GM18909 (cell line): ENCODE measurements at regions not wholly inside any gene's neighbourhood (a gene's known extent, or its start where the extent isn't known, plus 50 kb on each side); places are given as distances from the start of the nearest gene placed in this dataset.
"Not testable (repeated sequence)": the region's sequence is repeated elsewhere in the genome, so short reads cannot be mapped to it uniquely, and the experiment has no call there.

Source experiments
- ATAC-seq: cut with Tn5 transposase; IDR thresholded peaks from one replicate; pipeline ENCODE4 v1.9.1; 2021; ENCODE audit warnings: mild to moderate bottlenecking; ENCODE audit not compliant: unreplicated experiment, poor library complexity

DNA sequence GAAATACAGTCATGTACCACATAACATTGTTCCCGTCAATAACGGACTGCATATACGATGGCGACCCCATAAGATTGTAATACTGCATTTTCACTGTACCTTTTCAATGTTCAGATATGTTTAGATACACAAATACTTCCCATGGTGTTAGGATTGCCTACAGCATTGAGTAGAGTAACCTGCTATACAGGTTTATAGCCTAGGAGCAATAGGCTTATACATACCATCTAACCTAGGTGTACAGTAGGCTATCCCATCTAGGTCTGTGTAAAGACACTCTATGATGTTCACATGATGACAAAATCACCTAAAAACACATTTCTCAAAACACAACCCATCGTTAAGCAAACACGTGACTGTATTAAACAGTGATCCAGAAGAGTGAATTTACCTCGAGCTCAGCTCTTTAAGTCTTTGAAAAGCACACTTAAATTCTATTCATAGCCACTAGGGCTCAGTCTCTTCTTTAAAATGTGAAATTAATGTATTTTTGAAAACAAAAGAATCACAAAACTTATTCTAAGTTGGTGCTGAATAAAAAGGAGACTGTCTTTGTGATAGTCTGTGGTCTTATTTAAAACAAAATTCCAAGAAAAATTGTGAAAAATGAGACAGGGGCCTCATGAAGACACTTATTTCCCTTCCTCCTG, 239.1 kb upstream of the ARID2 start:
- ATAC-seq, result no peak

DNA sequence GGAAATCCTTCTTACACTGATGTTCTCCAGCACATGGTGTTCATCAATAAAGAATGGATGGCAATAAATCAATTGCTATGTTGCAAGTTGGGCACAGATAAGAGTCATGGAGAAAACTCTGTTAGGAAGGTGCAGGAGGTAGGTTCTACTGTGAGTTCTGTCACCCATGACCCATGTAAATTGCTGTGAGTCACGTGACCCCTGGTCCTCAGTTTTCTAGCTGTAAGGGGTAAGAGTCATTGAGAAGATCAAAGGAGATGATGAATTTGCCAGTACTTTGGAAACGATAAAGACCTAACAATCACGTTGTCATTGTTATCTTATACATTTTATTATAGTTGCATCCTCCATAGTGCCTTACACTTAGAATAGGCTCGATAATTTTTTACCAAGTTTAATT, 235.2 kb upstream of the ARID2 start:
- ATAC-seq, result no peak

DNA sequence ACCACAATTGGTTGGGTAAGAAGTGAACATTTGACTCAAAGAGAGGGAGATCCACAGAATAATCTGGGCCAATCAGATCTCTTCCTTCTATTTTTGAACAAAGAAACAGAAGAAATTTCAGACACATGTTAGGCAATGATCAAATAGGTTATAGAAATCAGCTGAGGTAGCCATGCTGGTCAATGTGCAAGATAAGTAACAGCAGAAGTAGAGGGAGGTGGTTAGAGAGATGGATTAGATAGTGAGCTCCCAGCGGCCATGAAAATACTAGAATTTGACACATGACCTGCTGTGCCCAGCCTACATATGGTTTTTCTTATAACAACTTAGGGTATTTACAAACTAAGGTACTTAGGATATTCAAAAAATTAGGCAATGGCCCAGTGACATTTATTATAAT, 230.9 kb upstream of the ARID2 start:
- ATAC-seq, result no peak

GRCh38 chr12:45502481-45503128, 226.9 kb upstream of the ARID2 start:
- no peak for ATAC-seq

- ATAC-seq, result no peak
Measured at GRCh38 chr12:45503899-45504298, 225.6 kb upstream of the ARID2 start.

DNA sequence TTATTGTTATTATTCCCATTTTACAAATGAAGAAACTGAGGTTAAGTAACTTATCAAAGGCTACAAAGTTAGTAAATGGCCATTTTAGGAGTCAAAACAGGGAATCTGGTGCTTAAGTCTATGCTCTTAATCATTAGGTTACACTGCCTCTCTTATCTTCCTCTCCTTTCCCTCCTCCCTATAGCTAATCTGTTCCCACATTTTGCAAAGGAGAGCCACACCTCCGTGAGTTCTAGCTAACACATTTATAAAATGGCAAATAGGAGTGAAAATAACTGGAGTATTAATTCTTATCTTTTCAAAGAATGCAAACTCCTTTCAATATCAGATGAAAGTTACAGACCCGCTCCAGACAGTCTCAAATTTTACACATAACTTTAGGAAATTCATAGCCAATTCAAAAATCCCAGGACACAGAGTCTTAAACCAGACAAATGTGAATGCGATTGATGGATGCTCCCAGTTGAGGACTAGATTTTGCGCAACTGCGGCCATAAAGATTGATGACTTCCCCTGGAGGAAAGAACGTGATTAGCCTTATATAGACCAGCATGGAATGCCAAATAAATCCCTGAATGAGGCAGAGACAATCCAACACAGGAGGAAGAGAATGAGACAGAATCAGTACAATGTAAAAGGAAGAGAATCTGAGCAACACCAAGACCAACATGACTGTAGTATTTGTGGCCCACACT, 225.0 kb upstream of the ARID2 start:
- no peak for ATAC-seq

- peak; percentile 80 for ATAC-seq
Measured at GRCh38 chr12:45509187-45509586, 220.3 kb upstream of the ARID2 start.

DNA sequence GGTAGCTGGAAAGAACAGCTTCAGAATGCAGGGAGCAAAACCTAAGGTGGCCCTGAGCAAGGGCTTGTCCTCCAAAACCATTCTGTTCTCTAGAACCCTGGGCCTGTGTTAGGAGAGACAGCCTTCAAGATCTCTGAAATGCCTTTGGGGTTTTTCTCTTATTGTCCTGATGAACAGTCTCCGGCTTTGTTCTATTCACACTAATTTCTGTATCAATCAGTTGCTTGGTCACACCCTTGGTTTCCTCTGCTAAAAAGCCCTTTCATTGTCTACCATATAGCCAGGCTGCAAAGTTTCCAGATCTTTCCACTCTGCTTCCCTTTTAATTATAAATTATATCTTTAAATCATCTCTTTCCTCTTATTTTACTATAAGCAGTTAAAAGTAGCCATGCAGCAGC, 219.9 kb upstream of the ARID2 start:
- no peak for ATAC-seq

DNA sequence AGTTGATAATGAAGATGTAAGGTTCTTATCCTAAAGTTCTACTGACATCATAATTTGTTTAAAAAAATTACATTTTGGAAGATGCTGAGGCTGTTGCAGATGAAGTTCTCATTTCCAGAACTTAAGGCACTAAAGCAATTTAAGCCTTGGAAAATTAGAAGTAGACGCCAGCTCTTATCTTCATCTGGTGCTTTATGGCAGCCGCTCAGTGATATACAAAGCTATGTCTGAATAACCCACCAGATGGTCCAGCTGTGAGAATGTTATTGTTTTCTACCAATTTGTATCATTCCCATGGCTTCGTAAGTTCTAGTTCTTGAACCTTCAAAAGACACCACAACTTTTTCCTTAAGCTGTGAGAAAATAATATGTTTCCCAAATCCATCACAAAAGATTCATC, 212.1 kb upstream of the ARID2 start:
- ATAC-seq, result no peak

DNA sequence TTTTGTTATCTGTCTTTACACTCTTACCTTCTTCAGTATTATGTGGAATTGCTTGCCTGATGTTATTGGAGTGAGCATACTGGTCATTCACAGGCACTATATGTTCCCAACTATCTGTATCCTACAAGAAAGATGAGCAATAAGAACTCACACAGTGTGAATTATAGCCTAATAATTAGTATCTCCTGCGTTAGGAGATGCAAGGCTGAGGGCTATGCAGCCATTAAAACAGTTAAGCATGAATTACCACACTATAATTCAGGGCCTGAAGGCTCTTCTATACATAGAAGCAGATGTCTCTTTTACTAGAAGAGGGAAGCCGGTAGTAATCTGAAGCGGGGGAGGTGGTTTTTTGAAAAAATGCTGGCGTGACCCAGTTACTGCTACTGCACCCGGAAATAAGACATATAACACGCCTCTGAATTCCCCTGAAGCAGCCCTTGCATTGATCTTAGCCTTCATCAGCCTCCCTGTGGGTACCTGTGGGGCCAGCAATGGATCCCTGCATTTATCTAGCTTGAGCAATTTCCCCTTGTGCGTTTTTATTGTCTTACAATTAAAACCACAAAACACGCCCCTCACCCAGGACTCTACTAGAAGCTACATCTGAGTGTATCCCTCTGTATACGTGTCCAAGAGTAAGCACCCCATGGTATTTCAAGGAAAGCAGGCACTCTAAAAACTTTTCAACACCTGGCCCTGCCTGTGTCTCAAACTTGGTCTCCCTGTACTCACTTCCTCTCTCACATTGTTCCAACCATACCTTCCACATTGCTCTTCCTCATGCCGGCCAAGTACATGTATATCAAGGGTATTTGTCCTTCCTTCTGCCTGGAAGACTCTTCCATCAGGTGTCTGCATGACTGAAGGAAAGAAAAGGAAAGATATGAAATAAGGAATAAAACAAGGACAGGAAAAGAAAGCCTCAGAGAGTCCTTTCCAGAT, 210.9 kb upstream of the ARID2 start:
- ATAC-seq, result peak; percentile 56

DNA sequence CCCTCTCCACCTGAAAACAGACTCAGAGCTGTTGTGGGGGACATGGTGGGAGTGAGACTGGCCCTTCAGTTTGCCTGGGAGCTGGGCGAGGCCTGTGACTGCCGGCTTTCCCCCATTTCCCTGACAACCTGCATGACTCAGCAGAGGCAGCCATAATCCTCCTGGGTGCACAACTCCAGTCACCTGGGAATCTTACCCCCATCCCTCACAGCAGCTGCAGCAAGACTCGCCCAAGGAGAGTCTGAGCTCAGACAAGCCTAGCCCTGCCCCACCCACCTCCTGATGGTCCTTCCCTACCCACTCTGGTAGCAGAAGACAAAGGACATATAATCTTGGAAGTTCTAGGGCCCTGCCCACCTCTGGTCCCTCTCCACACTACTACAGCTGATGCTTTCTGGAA, 207.3 kb upstream of the ARID2 start:
- ATAC-seq, result no peak

DNA sequence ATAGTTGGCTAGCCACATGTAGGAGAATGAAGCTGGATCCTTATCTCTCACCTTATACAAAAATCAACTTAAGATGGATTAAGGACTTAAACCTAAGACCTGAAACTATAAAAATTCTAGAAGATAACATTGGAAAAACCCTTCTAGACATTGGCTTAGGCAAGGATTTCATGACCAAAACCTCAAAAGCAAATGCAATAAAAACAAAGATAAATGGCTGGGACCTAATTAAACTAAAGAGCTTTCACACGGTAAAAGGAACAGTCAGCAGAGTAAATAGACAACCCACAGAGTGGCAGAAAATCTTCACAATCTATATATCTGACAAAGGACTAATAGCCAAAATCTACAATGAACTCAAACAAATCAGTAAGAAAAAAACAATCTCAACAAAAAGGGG, 202.7 kb upstream of the ARID2 start:
- not testable (repeated sequence) for ATAC-seq

DNA sequence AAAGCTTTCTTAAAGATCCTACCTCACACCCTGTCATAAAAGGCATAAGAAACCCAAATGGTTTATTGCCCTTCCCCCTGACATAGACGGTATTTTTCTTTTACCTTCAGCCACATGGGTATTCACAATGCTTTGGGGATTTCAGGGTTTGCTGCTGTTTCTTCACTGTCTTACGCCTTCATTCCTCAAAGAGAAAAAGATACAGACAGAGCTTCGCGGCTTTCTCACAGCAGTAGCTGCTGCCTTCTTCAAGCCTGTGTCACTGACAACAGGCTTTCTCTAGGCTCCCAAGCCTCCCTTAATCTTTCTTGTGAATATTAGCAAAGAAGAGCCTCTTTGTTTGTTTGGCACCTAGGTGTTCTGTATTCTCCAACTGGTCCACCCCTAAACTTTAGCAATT, 197.4 kb upstream of the ARID2 start:
- no peak for ATAC-seq

DNA sequence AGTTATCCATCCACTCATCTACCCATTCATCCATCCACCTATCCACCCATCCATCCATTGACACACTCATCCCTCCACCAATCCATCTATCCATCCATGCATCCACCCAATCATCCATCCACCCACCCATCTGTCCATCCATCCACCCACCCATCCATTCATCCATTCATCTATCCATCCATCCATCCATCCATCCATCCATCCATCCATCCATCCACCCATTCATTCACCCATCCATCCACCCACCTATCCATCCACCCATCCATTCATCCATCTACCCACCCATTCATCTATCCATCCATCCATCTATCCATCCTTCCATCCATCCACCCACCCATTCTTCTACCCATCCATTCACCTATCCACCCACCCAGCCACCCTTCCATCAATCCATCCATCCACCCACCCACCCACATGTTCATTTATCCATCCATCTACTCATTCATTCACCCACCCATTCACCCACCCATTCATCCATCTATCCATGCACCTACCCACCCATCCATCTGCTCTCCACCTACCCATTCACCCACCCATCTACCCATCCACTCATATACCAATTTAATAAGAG, 193.8 kb upstream of the ARID2 start:
- ATAC-seq, result no peak

- no peak for ATAC-seq
Measured at GRCh38 chr12:45536284-45536683, 193.2 kb upstream of the ARID2 start.

GRCh38 chr12:45540661-45541341, 188.7 kb upstream of the ARID2 start:
- ATAC-seq, result no peak

DNA sequence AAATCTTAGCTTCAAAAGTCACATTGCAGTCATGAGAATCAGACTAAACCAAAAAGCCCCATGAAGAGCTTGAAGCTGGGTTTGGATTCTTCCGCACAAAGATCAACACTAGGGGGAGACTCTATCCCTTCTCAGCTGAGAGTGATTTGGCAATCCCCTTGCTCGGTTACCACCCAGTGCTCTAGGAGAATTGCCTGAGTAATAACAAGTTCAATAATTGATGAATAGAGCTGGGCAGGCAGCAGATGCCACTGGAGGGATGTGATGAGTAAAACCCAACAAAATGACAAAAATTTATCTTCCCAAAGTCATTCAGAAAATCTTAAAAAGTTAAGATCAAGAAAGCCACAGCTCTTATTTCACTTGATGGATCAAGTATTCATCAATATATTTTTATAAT, 185.6 kb upstream of the ARID2 start:
- ATAC-seq, result peak; percentile 92

DNA sequence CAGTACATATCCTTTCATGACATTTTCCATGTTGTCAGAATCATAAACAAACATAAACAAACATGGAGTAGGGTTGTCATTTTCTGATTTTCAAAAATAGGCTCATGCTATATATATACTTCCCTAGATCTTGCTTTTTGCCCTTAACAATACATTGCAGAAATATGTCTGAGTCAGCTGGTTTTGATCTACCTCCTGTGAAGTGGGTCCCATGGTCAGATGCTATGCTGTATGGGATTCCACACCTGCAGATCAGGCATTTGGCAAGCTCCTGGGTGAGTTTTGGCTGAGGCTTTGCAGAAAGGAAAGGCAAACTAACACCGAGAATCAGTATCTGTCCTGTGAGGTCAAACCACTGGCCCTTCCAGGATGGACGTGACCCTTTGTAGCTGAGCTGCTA, 183.0 kb upstream of the ARID2 start:
- ATAC-seq, result no peak

DNA sequence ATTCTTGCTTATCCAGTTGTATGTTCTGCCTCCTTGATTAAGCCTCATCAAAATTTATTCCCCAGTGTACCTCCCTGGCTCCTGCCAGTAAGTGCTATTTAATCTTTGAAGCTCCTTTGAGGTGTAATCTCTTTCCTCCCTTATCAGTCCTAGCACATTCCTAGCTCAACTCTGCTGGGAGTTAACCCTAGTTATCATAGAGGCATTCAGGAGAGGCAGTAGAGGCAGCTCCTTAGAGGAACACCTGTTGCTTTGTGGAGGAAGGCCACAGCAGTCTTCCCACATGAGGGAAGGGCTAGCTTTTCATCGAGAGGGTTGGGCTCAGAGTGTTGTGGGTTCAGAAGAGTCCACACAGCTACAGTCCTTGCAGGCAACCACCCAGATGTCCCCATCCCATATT, 182.4 kb upstream of the ARID2 start:
- no peak for ATAC-seq

DNA sequence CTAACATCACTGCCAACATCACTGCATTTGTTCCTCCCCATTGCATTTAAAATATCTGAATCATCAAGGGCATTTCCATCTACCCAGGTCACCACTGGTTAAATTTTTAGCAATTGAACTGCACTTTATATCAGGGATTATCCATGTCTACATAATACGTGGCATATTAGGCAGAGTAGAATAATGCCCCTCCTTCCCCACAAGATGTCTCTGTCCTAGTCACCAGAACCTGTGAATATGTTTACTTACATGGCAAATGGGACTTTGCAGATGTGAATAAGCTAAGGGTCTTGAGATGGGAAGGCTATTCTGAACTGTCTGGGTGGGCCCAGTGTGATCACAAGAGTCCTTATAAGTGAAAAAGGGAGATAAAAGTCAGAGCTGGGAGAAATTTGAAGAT, 181.7 kb upstream of the ARID2 start:
- no peak for ATAC-seq
